ENCODE measurements at regions not wholly inside any gene's neighbourhood (a gene's known extent, or its start where the extent isn't known, plus 50 kb on each side); places are given as distances from the start of the nearest gene placed in this dataset.
A peak's percentile ranks its signal among the peaks of the same experiment; 100 is the strongest.
"Not testable (repeated sequence)": the region's sequence is repeated elsewhere in the genome, so short reads cannot be mapped to it uniquely, and the experiment has no call there.

DNA sequence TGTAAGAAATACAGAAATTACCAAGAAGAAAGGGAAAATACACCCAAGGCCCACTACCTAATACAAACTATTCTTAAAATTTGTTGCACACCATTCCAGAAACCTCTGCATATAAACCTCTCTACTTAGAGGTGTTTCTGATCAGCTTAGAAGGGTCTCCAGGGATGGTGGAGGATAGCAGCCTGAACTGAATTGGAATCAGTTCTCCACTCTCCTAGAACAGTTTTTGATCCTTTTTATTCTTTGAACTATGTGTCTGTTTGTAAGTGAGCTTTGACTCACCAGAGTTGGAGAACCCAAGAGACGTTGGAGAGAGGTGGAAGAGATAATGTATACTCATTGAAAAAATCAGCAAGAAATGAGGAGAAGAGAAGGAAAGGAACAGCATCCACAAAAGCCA is 96.6 kb upstream of the OTUD4 start:
- Mint-ChIP-seq H3K4me3 (no peak overlapping the region), H3K27ac (peak overlapping the region in 2 of 3 experiments; percentile 3 to 48), H3K36me3 (ENCODE audit: low read depth) (no peaks in the 10 kb centered on the region), H3K4me1 (peaks cover 53% of the 10 kb centered on the region), H3K27me3 (ENCODE audit: low read depth) (no peaks in the 10 kb centered on the region), H3K9me3 (peaks cover 3% of the 10 kb centered on the region)
- TF ChIP-seq, protein P1, sequence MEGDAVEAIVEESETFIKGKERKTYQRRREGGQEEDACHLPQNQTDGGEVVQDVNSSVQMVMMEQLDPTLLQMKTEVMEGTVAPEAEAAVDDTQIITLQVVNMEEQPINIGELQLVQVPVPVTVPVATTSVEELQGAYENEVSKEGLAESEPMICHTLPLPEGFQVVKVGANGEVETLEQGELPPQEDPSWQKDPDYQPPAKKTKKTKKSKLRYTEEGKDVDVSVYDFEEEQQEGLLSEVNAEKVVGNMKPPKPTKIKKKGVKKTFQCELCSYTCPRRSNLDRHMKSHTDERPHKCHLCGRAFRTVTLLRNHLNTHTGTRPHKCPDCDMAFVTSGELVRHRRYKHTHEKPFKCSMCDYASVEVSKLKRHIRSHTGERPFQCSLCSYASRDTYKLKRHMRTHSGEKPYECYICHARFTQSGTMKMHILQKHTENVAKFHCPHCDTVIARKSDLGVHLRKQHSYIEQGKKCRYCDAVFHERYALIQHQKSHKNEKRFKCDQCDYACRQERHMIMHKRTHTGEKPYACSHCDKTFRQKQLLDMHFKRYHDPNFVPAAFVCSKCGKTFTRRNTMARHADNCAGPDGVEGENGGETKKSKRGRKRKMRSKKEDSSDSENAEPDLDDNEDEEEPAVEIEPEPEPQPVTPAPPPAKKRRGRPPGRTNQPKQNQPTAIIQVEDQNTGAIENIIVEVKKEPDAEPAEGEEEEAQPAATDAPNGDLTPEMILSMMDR (IDR thresholded peaks at IDR 0.05; ENCODE audit: unreplicated experiment in 3 of 3): no peak

DNA sequence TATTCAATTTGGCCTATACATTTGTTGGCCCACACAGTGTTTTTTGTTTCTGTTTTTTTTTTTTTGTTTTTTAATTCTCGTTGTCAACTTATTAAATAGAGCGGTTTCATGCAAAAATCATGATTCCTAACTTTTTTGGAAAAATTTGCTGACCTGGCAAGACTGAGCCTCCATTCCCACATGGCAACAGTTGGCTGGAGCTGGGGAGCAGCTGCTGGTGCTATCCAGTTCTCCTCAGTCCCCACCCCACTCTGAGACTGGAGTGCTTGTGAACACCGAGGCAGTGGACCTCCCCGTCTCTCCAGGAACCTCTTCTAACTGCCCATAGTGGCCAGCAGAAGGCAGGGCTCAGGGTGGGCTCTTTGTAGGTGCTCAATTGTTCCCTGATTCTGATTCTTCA is 95.7 kb upstream of the OTUD4 start:
- Mint-ChIP-seq H3K27me3 (ENCODE audit: low read depth) (no peaks in the 10 kb centered on the region), H3K4me1 (peaks cover 49% of the 10 kb centered on the region), H3K36me3 (ENCODE audit: low read depth) (no peaks in the 10 kb centered on the region), H3K4me3 (no peak overlapping the region), H3K27ac (peak overlapping the region in 1 of 3 experiments; percentile 26), H3K9me3 (peaks cover 3% of the 10 kb centered on the region)
- TF ChIP-seq, protein P1 (IDR thresholded peaks at IDR 0.05; ENCODE audit: unreplicated experiment in 3 of 3): no peak

DNA sequence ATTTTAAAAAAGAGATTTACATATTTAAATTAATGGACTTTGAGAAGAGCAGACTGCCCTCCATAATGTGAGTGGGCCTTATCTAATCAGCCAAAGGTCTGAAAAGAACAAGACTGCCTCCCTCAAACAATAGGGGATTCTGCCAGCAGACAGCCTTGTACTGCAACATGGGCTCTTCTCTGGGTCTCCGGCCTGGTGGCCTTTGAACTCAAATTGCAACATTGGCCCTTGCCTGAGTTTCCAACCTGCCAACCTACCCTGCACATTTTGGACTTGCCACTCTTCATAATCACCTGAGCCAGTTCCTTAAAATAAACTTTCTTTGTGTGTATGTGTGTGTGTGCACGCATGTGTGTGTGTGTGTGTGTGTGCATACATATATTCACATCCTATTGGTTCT is 90.8 kb upstream of the OTUD4 start:
- H3K27me3 Mint-ChIP-seq (ENCODE audit: low read depth): no peaks in the 10 kb centered on the region
- no peaks in the 10 kb centered on the region for H3K36me3 Mint-ChIP-seq (ENCODE audit: low read depth)
- H3K9me3 Mint-ChIP-seq: peaks cover 3% of the 10 kb centered on the region
- no peak overlapping the region for H3K4me3 Mint-ChIP-seq
- no peak overlapping the region for H3K27ac Mint-ChIP-seq
- TF ChIP-seq, protein P1 (IDR thresholded peaks at IDR 0.05; ENCODE audit: unreplicated experiment in 3 of 3): no peak
- H3K4me1 Mint-ChIP-seq: peaks cover 5% of the 10 kb centered on the region

DNA sequence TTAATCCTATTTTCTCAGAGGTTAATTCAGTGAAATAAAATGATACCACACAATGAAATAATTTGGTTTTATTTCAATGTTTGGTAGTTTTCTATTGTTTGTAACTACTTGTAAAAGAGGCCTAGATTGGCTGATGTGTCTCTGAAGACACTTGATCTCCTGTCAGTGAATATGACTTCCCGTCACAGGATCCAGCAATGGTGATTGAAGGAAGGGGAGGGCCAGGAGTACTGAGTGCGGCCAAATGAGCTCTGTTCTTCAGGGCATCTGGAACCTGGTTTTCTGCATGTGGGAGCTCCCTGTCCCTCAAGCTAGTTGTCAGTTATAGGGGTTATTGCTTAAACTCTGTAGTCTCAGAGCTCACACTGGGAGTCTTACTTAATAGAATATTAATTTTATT is 86.5 kb upstream of the OTUD4 start:
- TF ChIP-seq, protein P1 (IDR thresholded peaks at IDR 0.05; ENCODE audit: unreplicated experiment in 3 of 3): no peak
- peaks cover 1% of the 10 kb centered on the region for H3K9me3 Mint-ChIP-seq
- no peak overlapping the region for H3K27ac Mint-ChIP-seq
- H3K36me3 Mint-ChIP-seq (ENCODE audit: low read depth): peaks cover 1% of the 10 kb centered on the region
- no peaks in the 10 kb centered on the region for H3K4me1 Mint-ChIP-seq
- H3K27me3 Mint-ChIP-seq (ENCODE audit: low read depth): peaks cover 3% of the 10 kb centered on the region
- no peak overlapping the region for H3K4me3 Mint-ChIP-seq

DNA sequence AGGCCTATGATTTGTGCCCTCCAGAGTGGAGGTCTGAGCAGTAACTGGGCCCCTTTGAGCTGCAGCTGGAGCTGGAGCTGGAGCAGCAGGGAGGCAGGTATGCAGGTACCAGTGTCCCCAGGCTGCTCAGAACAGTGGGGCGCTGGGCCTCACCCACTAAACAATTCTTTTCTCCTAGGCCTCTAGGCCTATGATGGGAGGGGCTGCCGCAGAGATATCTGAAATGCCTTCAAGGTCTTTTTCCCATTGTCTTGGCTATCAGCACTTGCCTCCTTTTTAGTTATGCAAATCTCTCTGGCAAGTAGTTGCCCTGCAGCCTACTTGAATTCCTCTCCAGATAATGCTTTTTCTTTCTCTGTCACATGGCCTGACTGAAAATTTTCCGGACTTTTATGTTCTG is 79.7 kb upstream of the OTUD4 start:
- no peaks in the 10 kb centered on the region for H3K4me1 Mint-ChIP-seq
- no peak overlapping the region for H3K4me3 Mint-ChIP-seq
- peaks cover 10% of the 10 kb centered on the region for H3K9me3 Mint-ChIP-seq
- H3K27ac Mint-ChIP-seq: no peak overlapping the region
- H3K36me3 Mint-ChIP-seq (ENCODE audit: low read depth): peaks cover 3% of the 10 kb centered on the region
- peaks cover 3% of the 10 kb centered on the region for H3K27me3 Mint-ChIP-seq (ENCODE audit: low read depth)
- TF ChIP-seq, protein P1 (IDR thresholded peaks at IDR 0.05; ENCODE audit: unreplicated experiment in 3 of 3): no peak

DNA sequence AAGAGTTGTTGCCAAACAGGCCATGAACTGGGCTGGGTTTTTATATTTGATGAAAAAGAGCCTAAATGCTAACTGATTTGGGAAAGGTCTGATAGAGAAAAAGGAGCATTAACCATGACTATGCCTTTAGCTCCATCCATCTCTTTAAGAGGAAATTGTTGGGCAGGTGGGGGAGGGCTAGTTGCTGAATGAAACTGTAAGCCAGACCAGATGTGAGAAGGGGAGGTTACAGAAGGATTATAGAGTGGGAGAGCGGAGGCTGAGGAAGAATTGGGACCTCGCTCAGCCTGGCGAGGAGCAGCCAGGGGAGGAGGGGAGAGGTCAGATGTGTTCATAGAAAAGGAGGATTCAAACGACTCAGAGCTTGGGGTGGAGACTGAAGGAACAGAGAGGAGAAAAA is 74.9 kb upstream of the OTUD4 start:
- H3K4me1 Mint-ChIP-seq; H3K36me3 Mint-ChIP-seq (ENCODE audit: low read depth); H3K27me3 Mint-ChIP-seq (ENCODE audit: low read depth); H3K9me3 Mint-ChIP-seq; H3K27ac Mint-ChIP-seq; H3K4me3 Mint-ChIP-seq: not testable (repeated sequence)
